Stimulated activated CD8-positive, alpha-beta memory T cell treated with anti-CD3 and anti-CD28 coated beads, Interleukin-7, amount 100 ng/mL, for 4 hours (primary cell): ENCODE measurements at regions not wholly inside any gene's neighbourhood (a gene's known extent, or its start where the extent isn't known, plus 50 kb on each side); places are given as distances from the start of the nearest gene placed in this dataset.
"Not testable (repeated sequence)": the region's sequence is repeated elsewhere in the genome, so short reads cannot be mapped to it uniquely, and the experiment has no call there.

Source experiments
- DNase-seq, 2 donors: peaks; one replicate each; pipeline ENCODE4 v3.0.0-alpha.2; 2020; ENCODE audit warnings: low read depth in 2 of 2

- DNase-seq: no peak
These were observed 307.2 kb downstream of the HHIPL2 start for GRCh38 chr1:222240536-222241181.

GRCh38 chr1:222239130-222239529, 308.8 kb downstream of the HHIPL2 start:
- DNase-seq: no peak

DNA sequence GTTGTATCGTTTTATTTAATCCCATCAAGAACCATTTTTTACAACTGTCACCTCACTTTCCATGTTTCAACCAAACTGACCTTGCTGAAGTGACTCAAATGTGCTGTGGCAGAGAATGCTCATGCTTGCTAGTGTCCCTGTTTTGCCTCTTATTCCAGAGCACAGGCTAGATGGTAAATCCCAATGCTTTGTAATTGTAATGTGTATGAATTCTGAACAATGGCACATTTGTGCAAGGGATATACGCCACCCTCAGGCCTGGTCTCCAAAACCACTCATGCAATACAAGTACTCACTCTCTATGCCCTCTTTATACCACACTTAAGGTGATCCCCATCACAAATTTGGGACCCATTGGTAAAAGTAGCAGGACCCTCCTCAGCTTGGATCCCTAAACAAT, 313.6 kb downstream of the HHIPL2 start:
- no peak for DNase-seq

GRCh38 chr1:222233444-222234158, 314.3 kb downstream of the HHIPL2 start:
- no peak for DNase-seq

DNA sequence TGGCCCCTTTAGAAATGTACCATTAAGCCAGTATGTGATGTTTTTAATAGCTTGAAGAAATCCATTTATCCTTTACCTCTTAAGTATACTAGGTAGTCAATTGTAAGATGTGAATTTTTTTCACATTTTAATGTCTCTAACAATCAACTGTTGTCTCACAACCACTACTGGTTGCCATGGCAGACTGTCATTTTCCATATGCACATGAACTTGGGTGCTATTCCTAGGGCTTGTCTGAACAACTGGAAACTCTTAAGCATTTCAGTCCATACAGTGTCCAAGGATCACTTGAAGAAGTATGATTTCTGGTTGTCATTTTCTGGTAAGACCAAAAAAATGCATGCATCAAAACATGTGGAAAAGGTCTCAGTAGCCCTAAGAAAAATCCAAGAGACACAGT, 315.1 kb downstream of the HHIPL2 start:
- no peak for DNase-seq

DNA sequence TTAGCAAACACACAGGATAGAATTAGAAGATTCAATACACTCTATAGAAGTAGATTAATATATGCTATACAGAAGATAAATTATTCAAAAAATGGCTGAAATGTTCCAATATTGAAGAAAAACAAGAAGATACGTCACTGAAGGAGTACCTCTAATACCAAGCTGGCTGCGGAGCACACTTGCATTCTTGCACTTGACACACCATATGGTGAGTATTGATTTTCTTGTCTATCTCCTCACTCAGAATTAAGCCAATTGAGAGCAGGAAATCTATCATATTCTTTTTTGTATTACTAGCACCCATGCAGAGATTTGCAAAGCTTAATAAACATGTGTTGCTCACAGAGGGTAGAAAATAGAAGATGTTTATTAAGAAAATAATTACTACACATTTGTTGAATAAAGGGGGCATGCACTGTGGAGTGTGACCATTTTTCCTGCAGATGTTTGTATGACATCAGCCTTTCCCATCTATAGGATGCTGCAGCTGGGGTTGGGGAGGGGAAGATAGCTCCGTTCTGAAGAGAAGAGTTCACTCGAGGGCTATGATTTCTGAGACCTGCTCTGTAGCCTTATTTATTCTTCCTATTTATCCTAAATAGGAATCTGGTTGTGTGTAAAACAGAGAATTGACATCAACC, 318.1 kb downstream of the HHIPL2 start:
- no peak for DNase-seq

GRCh38 chr1:222225316-222225691, 322.6 kb downstream of the HHIPL2 start:
- DNase-seq: no peak

DNA sequence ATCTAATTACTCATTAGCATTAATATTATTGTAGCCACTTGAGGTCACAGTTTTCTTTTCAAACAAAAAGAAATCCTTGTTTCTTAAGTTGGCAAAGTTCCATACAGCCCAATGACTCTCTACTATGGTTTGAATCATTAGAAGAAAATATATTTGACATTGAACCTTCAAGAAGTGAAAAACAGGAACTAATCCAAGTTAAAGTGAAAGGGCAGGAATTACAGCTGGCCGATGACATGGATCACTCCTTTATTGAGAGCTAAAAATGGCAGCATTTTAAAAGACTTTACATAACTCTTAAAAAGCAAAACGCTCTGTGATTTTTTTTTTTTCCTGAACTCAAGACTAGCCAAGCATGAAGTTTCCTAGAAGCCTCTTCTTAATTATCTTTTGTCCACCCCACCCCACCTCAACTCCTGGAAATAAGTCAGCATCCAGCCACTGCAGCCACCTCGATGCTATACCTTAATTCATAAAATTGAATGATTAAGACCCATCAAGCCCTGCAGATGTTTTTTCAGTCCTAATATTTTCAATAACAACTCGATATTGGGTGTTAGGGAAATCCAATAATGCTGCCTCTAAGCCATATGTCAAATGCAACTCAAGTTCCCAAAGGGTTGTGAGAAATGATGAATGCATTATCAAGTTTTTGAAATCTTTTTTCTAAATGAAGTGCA, 323.1 kb downstream of the HHIPL2 start:
- DNase-seq: no peak

GRCh38 chr1:222224156-222224555, 323.7 kb downstream of the HHIPL2 start:
- no peak for DNase-seq

DNA sequence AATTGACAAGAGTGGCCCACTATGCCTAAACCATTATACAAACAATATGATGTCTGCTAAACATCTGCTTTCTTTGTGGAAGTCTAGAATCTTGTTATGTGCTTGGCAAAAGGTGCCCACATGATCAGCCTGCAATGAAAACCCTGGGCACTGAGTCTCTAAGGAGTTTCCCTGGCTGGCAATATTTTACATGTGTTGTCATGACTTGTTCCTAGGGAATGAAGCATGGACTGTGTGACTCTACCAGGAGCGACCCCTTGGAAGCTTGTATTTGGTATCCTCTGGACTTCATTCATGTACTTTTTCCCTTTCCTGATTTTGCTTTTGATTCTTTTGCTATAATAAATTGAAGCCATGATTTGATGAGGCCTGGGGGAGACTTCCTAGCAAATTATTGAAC, 324.9 kb downstream of the HHIPL2 start:
- DNase-seq: no peak

GRCh38 chr1:222216255-222216754, 331.6 kb downstream of the HHIPL2 start:
- no peak for DNase-seq

- no peak for DNase-seq
These were observed 337.1 kb downstream of the HHIPL2 start for GRCh38 chr1:222210776-222211175.

DNA sequence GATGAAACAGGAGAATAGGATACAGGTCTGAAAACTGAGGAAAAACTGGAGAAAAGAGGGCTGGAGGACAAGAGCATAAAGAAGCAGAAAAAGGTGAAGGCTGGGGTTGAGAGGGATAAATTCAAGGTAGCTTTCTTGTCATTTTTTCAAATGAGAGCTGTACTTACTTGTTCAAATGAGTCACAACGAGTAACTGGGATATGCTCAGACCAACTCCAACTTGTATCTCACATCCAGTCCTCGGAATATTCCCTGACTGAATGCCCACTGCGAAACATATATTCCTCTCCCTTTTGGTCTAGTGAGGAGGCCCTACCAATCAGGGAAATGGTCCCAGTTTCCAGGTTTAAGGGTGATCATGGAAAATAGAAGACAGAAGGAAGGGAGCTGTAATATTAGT, 343.4 kb downstream of the HHIPL2 start:
- DNase-seq: no peak

- DNase-seq: no peak
These were observed 345.1 kb downstream of the HHIPL2 start for GRCh38 chr1:222202831-222203230.

- DNase-seq: no peak
These were observed 351.2 kb downstream of the HHIPL2 start for GRCh38 chr1:222196736-222197135.

DNA sequence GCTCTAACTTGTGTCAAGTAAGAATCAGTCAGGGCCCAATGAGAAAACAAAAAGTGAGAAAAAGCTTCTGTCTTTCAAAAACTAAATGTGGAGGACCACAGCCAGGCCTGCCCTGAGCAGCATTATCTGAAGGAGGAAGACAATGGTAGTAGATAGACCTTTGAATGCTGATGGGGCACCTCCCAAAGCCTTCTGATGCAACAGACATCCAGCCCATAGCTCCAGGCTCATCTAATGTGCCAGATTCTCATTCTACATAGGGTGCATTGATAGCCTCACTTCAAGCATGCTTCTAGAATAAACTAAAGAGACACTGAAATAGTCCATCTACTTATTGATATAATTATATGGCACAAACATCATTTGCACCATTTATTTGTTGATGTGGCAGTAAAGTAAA, 351.6 kb downstream of the HHIPL2 start:
- DNase-seq: no peak

- DNase-seq: no peak
These were observed 352.0 kb downstream of the HHIPL2 start for GRCh38 chr1:222195857-222196256.

DNA sequence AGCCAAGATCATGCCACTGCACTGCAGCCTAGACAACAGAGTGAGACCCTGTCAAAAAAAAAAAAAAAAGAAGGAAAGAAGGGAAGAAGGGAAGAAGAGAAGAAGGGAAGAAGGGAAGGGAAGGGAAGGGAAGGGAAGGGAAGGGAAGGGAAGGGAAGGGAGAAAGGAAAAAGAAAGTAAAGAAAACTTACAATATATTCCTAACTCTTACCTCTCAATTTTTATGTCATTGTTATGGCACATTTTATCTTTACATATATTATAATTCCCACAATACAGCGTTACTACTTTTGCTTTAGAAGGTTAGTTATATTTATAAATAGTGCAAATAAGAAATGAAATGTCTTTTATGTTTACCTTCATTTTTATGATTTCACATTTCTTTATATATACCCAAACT, 358.7 kb downstream of the HHIPL2 start:
- DNase-seq: no peak

- DNase-seq: no peak
These were observed 360.2 kb downstream of the HHIPL2 start for GRCh38 chr1:222187566-222188332.

DNA sequence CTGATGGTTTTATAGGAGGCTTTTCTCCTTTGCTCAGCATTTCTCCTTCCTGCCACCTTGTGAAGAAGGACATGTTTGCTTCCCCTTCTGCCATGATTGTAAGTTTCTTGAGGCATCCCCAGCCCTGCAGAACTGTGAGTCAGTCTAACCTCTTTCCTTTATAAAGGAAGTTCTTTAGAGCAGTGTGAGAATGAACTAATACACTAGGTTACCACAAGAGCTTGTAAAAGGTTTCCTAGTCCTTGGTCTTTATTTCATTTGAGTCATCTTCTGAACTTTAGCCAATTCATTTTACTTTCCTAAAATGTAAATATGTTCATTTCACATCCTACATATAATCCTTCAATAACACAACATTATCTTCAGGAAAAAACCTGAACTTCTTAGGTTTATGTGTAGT, 365.3 kb downstream of the HHIPL2 start:
- DNase-seq: no peak

GRCh38 chr1:222181191-222181590, 366.7 kb downstream of the HHIPL2 start:
- no peak for DNase-seq

- DNase-seq: not testable (repeated sequence)
These were observed 370.4 kb downstream of the HHIPL2 start for GRCh38 chr1:222177496-222177895.
